Dendritic cell treated with granulocyte-macrophage colony-stimulating factor and Interleukin-4, amounts not matched to agents 40 ng/mL and 50 ng/mL, for 4 days (primary cell): ENCODE measurements at regions not wholly inside any gene's neighbourhood (a gene's known extent, or its start where the extent isn't known, plus 50 kb on each side); places are given as distances from the start of the nearest gene placed in this dataset.

Source experiments
- H3K27ac Mint-ChIP-seq: one replicate; pipeline ENCODE4 v1.8.0; 2022; ENCODE audit warnings: mild to moderate bottlenecking, mixed read lengths
- H3K27me3 Mint-ChIP-seq: one replicate; pipeline ENCODE4 v1.8.0; 2022; ENCODE audit warnings: mild to moderate bottlenecking, mixed read lengths
- H3K36me3 Mint-ChIP-seq: one replicate; pipeline ENCODE4 v1.8.0; 2022; ENCODE audit warnings: low read depth, mixed read lengths
- H3K4me1 Mint-ChIP-seq: one replicate; pipeline ENCODE4 v1.8.0; 2022; ENCODE audit warnings: low read depth, mixed read lengths
- H3K4me3 Mint-ChIP-seq: one replicate; pipeline ENCODE4 v1.8.0; 2022; ENCODE audit warnings: mild to moderate bottlenecking, moderate library complexity, mixed read lengths
- H3K9me3 Mint-ChIP-seq: one replicate; pipeline ENCODE4 v1.8.0; 2022; ENCODE audit warnings: mixed read lengths
- intact Hi-C: fragments of 100-400 bp; cut with micrococcal nuclease; formaldehyde crosslinking; loops from one replicate; pipeline ENCODE4 v1.15.0; 2022

DNA sequence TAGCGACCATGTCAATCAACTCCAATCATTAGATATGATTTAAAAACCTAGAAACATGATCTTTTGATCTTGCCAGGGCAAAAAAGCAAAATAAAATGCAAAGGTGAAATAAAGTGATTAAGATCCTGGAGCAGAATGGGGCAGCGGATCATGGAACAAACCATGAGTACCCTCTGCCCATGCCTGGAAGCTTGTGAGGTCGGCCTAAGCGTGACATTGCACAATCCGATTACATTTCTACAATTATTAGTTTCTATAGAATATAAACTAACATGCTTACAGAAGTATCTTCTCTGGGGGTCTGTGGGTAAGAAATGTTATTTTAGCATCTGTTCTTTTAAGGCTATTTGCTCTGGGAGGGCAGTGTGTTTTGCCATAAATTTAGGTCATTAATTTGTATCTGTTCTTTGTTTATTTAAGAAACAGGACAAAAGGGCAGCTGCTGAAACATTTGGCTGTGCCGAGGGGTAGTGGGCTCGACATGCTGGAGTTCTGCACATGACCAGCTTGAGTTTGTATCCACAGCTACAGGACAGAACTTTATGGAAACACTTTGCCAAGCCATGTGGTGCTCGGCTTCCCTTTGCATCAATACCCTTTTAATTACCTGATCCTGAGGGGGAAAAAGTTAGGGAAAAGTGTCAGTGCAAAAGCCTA, 55.9 kb downstream of the ZBTB18 start:
- Mint-ChIP-seq H3K36me3 (no peaks in the 10 kb centered on the region), H3K27me3 (peaks cover 10% of the 10 kb centered on the region), H3K27ac (no peak overlapping the region), H3K4me3 (no peak overlapping the region), H3K9me3 (no peaks in the 10 kb centered on the region), H3K4me1 (no peaks in the 10 kb centered on the region)
- intact Hi-C loops = no loop called here

GRCh38 chr1:244111027-244111426, 59.9 kb downstream of the ZBTB18 start:
- Mint-ChIP-seq H3K36me3 (no peaks in the 10 kb centered on the region), H3K4me3 (no peak overlapping the region), H3K4me1 (no peaks in the 10 kb centered on the region), H3K9me3 (no peaks in the 10 kb centered on the region), H3K27me3 (no peaks in the 10 kb centered on the region), H3K27ac (no peak overlapping the region)
- intact Hi-C loops = no loop called here

GRCh38 chr1:244112041-244112440, 61.0 kb downstream of the ZBTB18 start:
- Mint-ChIP-seq H3K27me3 (no peaks in the 10 kb centered on the region), H3K4me1 (no peaks in the 10 kb centered on the region), H3K36me3 (no peaks in the 10 kb centered on the region), H3K27ac (no peak overlapping the region), H3K4me3 (no peak overlapping the region), H3K9me3 (no peaks in the 10 kb centered on the region)
- intact Hi-C loops = no loop called here

DNA sequence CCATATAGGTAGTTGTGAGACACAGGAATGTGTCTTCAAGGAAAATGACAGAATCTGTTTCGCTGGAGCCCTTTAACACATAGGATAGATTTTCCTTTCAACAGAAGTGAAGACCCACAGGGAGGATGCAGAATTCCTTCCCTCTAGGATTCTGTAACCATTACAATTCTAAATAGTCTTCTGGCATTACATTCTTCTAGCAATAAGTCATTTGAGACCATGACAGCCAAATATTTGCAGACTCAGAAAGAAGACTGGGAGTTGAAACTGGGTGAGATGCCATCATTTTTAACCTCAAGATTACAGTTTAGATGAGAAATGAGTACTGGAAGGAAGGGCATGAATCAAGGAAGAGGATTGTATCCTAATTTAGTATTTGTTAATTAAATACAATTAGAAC, 61.6 kb downstream of the ZBTB18 start:
- Mint-ChIP-seq H3K4me3 (no peak overlapping the region), H3K27ac (no peak overlapping the region), H3K27me3 (no peaks in the 10 kb centered on the region), H3K9me3 (no peaks in the 10 kb centered on the region), H3K36me3 (no peaks in the 10 kb centered on the region), H3K4me1 (no peaks in the 10 kb centered on the region)
- intact Hi-C loops = no loop called here

DNA sequence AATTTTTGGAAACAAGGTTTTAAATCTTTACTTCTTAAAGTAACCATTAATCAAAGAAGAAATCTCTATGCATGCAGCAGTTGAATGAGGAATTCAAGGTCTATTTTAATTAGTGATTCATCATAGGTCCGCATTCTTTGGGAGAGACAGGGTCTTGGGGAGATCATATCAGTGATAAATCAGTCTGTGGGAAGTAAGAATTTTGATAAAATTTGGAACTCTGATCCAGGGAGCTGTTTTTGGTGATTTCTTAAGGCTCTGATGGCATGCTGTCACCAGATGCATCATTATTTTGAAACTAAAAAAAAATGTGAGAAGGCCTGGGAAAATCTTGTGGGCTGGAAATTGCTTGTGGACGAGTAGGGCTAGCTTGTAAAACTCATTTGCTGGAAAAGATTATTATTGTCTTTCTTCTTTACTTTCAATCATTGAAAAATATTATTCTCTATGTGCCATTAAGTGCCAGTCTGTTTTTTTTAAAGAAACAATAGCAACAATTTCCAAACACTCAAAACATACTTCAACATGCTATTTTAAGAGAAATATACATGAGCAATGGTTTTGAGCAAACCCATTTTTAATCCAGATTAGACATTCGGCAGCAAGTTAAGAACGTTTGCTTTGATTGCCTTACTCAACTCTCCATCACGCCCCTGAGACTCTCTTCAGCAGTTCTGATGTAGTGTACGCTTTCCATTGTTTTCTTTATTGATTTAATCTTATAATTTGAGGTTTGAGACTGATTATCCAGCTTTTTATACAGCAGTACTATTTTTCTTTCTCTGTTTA, 62.6 kb downstream of the ZBTB18 start:
- Mint-ChIP-seq H3K27ac (no peak overlapping the region), H3K4me1 (no peaks in the 10 kb centered on the region), H3K4me3 (no peak overlapping the region), H3K36me3 (no peaks in the 10 kb centered on the region), H3K27me3 (peaks cover 5% of the 10 kb centered on the region), H3K9me3 (no peaks in the 10 kb centered on the region)
- intact Hi-C loops = no loop called here

- intact Hi-C loops = no loop called here
- Mint-ChIP-seq H3K27me3 (peaks cover 10% of the 10 kb centered on the region), H3K9me3 (no peaks in the 10 kb centered on the region), H3K4me3 (no peak overlapping the region), H3K36me3 (no peaks in the 10 kb centered on the region), H3K4me1 (no peaks in the 10 kb centered on the region), H3K27ac (no peak overlapping the region)
These were observed 63.8 kb downstream of the ZBTB18 start for GRCh38 chr1:244114892-244115291.

- Mint-ChIP-seq H3K27me3 (peaks cover 10% of the 10 kb centered on the region), H3K27ac (no peak overlapping the region), H3K36me3 (no peaks in the 10 kb centered on the region), H3K4me1 (no peaks in the 10 kb centered on the region), H3K4me3 (no peak overlapping the region), H3K9me3 (no peaks in the 10 kb centered on the region)
- intact Hi-C loops = no loop called here
These were observed 65.9 kb downstream of the ZBTB18 start for GRCh38 chr1:244116946-244117345.

GRCh38 chr1:244118109-244118761, 67.2 kb downstream of the ZBTB18 start:
- peaks cover 10% of the 10 kb centered on the region for H3K27me3 Mint-ChIP-seq
- intact Hi-C loops = no loop called here
- H3K4me1 Mint-ChIP-seq = no peaks in the 10 kb centered on the region
- no peak overlapping the region for H3K27ac Mint-ChIP-seq
- H3K4me3 Mint-ChIP-seq = no peak overlapping the region
- no peaks in the 10 kb centered on the region for H3K36me3 Mint-ChIP-seq
- H3K9me3 Mint-ChIP-seq = no peaks in the 10 kb centered on the region

- no peak overlapping the region for H3K27ac Mint-ChIP-seq
- intact Hi-C loops = no loop called here
- no peak overlapping the region for H3K4me3 Mint-ChIP-seq
- H3K36me3 Mint-ChIP-seq = no peaks in the 10 kb centered on the region
- H3K27me3 Mint-ChIP-seq = no peaks in the 10 kb centered on the region
- H3K4me1 Mint-ChIP-seq = no peaks in the 10 kb centered on the region
- H3K9me3 Mint-ChIP-seq = no peaks in the 10 kb centered on the region
These were observed 77.7 kb downstream of the ZBTB18 start for GRCh38 chr1:244128591-244129383.

DNA sequence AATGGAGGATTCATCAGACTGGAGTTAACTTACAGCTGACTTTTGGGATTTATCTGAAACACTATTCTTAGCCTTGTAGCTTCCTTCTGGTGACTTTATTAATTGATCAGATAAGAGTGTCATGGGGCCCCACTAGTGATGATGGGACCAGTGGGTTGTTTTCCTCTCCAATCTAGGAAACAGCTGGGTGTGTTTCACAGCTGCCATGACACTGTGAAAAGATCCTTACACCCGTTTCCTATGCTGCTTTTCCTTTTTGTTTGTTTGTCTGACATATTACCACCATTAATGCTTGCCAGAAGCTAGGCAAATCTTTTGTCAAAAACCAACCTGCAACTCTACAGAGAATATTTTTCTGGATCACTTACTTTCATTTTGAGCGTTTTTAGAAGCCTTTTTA, 86.2 kb downstream of the ZBTB18 start:
- intact Hi-C loops = no loop called here
- H3K9me3 Mint-ChIP-seq = no peaks in the 10 kb centered on the region
- no peak overlapping the region for H3K27ac Mint-ChIP-seq
- H3K4me1 Mint-ChIP-seq = peaks cover 12% of the 10 kb centered on the region
- peaks cover 6% of the 10 kb centered on the region for H3K27me3 Mint-ChIP-seq
- no peaks in the 10 kb centered on the region for H3K36me3 Mint-ChIP-seq
- peak overlapping the region; percentile 60 for H3K4me3 Mint-ChIP-seq

DNA sequence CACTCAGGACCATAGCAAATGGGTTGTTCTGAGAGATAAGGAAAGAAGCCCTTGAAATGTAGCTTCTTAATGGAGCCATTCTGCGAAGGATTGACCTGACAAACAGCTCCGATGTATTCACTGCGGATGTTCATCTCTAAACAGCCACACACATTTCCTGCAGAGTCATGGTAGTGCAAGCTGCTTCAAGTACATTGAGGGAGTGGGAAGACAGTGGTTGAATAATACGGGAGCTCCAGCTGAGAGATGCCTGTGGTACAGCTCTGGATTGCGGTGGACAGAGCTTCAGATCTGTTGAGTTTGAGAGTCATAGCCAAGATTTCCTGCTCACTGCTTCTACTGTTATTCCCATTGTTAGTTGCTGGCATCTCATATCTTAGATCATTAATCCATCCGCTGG, 86.6 kb downstream of the ZBTB18 start:
- H3K4me3 Mint-ChIP-seq = peak overlapping the region; percentile 60
- intact Hi-C loops = no loop called here
- H3K36me3 Mint-ChIP-seq = no peaks in the 10 kb centered on the region
- H3K27me3 Mint-ChIP-seq = peaks cover 6% of the 10 kb centered on the region
- H3K4me1 Mint-ChIP-seq = peaks cover 12% of the 10 kb centered on the region
- no peak overlapping the region for H3K27ac Mint-ChIP-seq
- H3K9me3 Mint-ChIP-seq = no peaks in the 10 kb centered on the region

DNA sequence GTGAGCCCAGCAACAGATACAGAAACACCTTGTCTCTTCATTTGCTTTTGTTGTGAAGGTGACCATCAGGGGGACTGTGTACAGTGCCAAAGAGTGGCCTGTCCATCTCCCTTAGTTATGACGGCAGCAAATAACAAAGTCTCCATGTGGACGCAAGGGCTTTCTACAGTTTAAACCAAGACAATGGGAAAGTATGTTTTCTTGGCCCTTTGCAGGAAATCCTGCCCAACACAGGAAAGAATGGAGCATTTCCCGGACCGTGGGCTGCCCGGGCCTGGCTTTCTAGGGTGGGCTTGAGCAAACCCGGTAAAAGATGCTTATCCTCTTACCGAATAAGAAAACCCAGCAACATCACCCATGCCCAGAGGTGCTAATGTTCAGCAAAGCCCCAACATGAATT, 87.3 kb downstream of the ZBTB18 start:
- Mint-ChIP-seq H3K4me3 (no peak overlapping the region), H3K27me3 (peaks cover 6% of the 10 kb centered on the region)
- intact Hi-C loops = no loop called here

GRCh38 chr1:244139655-244140054, 88.6 kb downstream of the ZBTB18 start:
- intact Hi-C loops = no loop called here
- no peak overlapping the region for H3K4me3 Mint-ChIP-seq

More for the DNA sequence above, 87.3 kb downstream of the ZBTB18 start:
- H3K4me1 Mint-ChIP-seq = peaks cover 12% of the 10 kb centered on the region
- H3K27ac Mint-ChIP-seq = no peak overlapping the region
- H3K9me3 Mint-ChIP-seq = no peaks in the 10 kb centered on the region
- H3K36me3 Mint-ChIP-seq = no peaks in the 10 kb centered on the region

GRCh38 chr1:244140420-244140819, 89.3 kb downstream of the ZBTB18 start:
- no peaks in the 10 kb centered on the region for H3K9me3 Mint-ChIP-seq
- H3K4me1 Mint-ChIP-seq = peaks cover 12% of the 10 kb centered on the region
- peaks cover 6% of the 10 kb centered on the region for H3K27me3 Mint-ChIP-seq
- H3K27ac Mint-ChIP-seq = no peak overlapping the region
- H3K36me3 Mint-ChIP-seq = no peaks in the 10 kb centered on the region
- intact Hi-C loops = no loop called here
- H3K4me3 Mint-ChIP-seq = no peak overlapping the region

More at GRCh38 chr1:244139655-244140054, 88.6 kb downstream of the ZBTB18 start:
- peaks cover 6% of the 10 kb centered on the region for H3K27me3 Mint-ChIP-seq
- H3K4me1 Mint-ChIP-seq = peaks cover 12% of the 10 kb centered on the region
- H3K36me3 Mint-ChIP-seq = no peaks in the 10 kb centered on the region
- H3K27ac Mint-ChIP-seq = no peak overlapping the region
- no peaks in the 10 kb centered on the region for H3K9me3 Mint-ChIP-seq
